ENCODE measurements at regions not wholly inside any gene's neighbourhood (a gene's known extent, or its start where the extent isn't known, plus 50 kb on each side); places are given as distances from the start of the nearest gene placed in this dataset.

DNA sequence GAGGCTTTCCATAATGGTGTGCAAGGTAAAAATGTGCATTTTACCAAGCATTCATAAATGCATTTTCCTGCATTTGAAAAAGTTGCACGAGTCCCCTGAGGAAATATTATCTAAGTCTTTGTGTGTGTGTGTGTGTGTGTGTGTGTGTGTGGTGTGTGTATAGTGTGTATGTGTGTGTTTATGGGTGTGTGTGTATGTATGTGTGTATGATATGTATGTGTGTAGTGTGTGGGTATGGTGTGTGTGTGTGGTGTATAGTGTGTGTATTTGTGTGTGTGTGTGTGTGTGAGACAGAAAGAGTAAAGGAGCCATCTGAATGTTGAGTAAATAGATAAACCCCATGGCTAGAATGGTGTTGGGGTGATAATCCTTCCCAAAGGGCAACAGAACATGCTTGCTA is 229.6 kb upstream of the TBC1D5 start:
- TF ChIP-seq, protein P1, sequence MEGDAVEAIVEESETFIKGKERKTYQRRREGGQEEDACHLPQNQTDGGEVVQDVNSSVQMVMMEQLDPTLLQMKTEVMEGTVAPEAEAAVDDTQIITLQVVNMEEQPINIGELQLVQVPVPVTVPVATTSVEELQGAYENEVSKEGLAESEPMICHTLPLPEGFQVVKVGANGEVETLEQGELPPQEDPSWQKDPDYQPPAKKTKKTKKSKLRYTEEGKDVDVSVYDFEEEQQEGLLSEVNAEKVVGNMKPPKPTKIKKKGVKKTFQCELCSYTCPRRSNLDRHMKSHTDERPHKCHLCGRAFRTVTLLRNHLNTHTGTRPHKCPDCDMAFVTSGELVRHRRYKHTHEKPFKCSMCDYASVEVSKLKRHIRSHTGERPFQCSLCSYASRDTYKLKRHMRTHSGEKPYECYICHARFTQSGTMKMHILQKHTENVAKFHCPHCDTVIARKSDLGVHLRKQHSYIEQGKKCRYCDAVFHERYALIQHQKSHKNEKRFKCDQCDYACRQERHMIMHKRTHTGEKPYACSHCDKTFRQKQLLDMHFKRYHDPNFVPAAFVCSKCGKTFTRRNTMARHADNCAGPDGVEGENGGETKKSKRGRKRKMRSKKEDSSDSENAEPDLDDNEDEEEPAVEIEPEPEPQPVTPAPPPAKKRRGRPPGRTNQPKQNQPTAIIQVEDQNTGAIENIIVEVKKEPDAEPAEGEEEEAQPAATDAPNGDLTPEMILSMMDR (IDR thresholded peaks at IDR 0.05; ENCODE audit: insufficient read depth, low read depth, low read length): no peak
- no peak for TF ChIP-seq EZH2 (IDR thresholded peaks at IDR 0.05; ENCODE audit: insufficient read depth, low read length)

Measured in astrocyte (in vitro differentiated cells and primary cell).